HCT116 (cell line): ENCODE measurements at regions not wholly inside any gene's neighbourhood (a gene's known extent, or its start where the extent isn't known, plus 50 kb on each side); places are given as distances from the start of the nearest gene placed in this dataset.

ENCODE experiments used
- ATAC-seq: fragments of 200-7000 bp; cut with Tn5 transposase; 2 replicates; pipeline ENCODE4 v1.9.1; 2020; ENCODE audit warnings: mild to moderate bottlenecking, moderate library complexity
- BruUV-seq: library from RNA; stranded (reverse); fragments of 400-500 nt; replicated peaks from 2 replicates; lab custom pipeline; 2021; lab: Mats Ljungman, UMichigan
- CTCF ChIA-PET: fragments of 300-600 bp; sonication (Branson Sonifier 250); formaldehyde crosslinking; loops from one replicate; lab custom pipeline; 2021; ENCODE audit warnings: antibody characterized with exemption; lab: Charles Lee
- POLR2A ChIA-PET: fragments of 300-600, 350-600 bp; sonication (Branson Sonifier 250); formaldehyde crosslinking; loops from one replicate; lab custom pipeline; 2021; ENCODE audit warnings: antibody characterized with exemption; lab: Charles Lee
- RAD21 ChIA-PET, 2 experiments: fragments of 300-600 bp; sonication (Branson Sonifier 250); formaldehyde crosslinking; loops; one replicate each; lab custom pipeline; 2023; ENCODE audit warnings: low total read pairs in 2 of 2; ENCODE audit not compliant: uncharacterized antibody in 2 of 2, unreplicated experiment in 2 of 2, low non-redundant PET in 1 of 2; lab: Charles Lee
- DNase-seq: peaks from one replicate; pipeline ENCODE4 v3.0.0-alpha.2; 2010; ENCODE audit warnings: low read depth, low spot score
- H2AFZ ChIP-seq: fragments of 200-600 bp; shearing (Covaris generic), sonication (generic); 2 replicates; pipeline ENCODE4 v1.6.1; 2017; ENCODE audit warnings: low read depth, mixed run types, mixed read lengths, antibody characterized with exemption, low read length; ENCODE audit not compliant: poor library complexity, severe bottlenecking
- H3K27ac ChIP-seq: 2 replicates; pipeline ENCODE4 v1.5.1; 2012; ENCODE audit warnings: low read depth, low read length
- H3K27me3 ChIP-seq: fragments of 200-600 bp; sonication (generic); 2 replicates; pipeline ENCODE4 v1.6.1; 2016; ENCODE audit warnings: mixed run types, low read length, mixed read lengths; ENCODE audit not compliant: insufficient read depth
- H3K36me3 ChIP-seq, 2 experiments: fragments of 200-500 bp in 1 of 2; fragments of 200-600 bp in 1 of 2; sonication (Bioruptor generic) in 1 of 2; sonication (generic) in 1 of 2; 2 replicates each; pipeline versions ENCODE4 v1.5.1 to v1.6.1; 2014 to 2016; ENCODE audit warnings: low read length in 2 of 2, inconsistent platforms in 1 of 2, mixed read lengths in 1 of 2, mixed run types in 1 of 2; ENCODE audit not compliant: insufficient read depth in 2 of 2, control insufficient read depth in 1 of 2
- H3K4me1 ChIP-seq, 2 experiments: fragments of 200-600 bp in 1 of 2; sonication (generic) in 1 of 2; 2 replicates each; pipeline versions ENCODE4 v1.5.1 to v1.6.1; 2012 to 2017; ENCODE audit warnings: low read length in 2 of 2, inconsistent platforms in 1 of 2, mild to moderate bottlenecking in 1 of 2, mixed read lengths in 1 of 2, mixed run types in 1 of 2, moderate library complexity in 1 of 2; ENCODE audit not compliant: insufficient read depth in 2 of 2, control insufficient read depth in 1 of 2
- H3K4me2 ChIP-seq: fragments of 200-600 bp; sonication (generic); 2 replicates; pipeline ENCODE4 v1.6.1; 2017; ENCODE audit warnings: mixed run types, low read length, mixed read lengths
- H3K4me3 ChIP-seq, 2 experiments: fragments of 200-600 bp in 1 of 2; sonication (generic) in 1 of 2; replicated peaks in 1 of 2; 2 replicates each; pipeline ENCODE4 v1.5.1; 2011 to 2016; ENCODE audit warnings: low read length in 2 of 2, control low read depth in 1 of 2, low read depth in 1 of 2, mild to moderate bottlenecking in 1 of 2, mixed read lengths in 1 of 2, mixed run types in 1 of 2
- H3K79me2 ChIP-seq: fragments of 200-600 bp; sonication (generic); 2 replicates; pipeline ENCODE4 v1.6.1; 2017; ENCODE audit warnings: mild to moderate bottlenecking, mixed run types, low read length, moderate library complexity, mixed read lengths; ENCODE audit not compliant: insufficient read depth
- H3K9ac ChIP-seq: fragments of 200-600 bp; sonication (generic); 2 replicates; pipeline ENCODE4 v1.6.1; 2016; ENCODE audit warnings: low read length, mixed read lengths
- H3K9me2 ChIP-seq: fragments of 200-600 bp; sonication (generic), shearing (Covaris generic); 2 replicates; pipeline ENCODE4 v1.6.1; 2017; ENCODE audit warnings: mixed run types, mild to moderate bottlenecking, moderate library complexity; ENCODE audit not compliant: insufficient read depth
- H3K9me3 ChIP-seq, 2 experiments: fragments of 200-500 bp in 1 of 2; fragments of 200-600 bp in 1 of 2; sonication (Bioruptor generic) in 1 of 2; sonication (generic) in 1 of 2; 2 replicates each; pipeline ENCODE4 v1.6.1; 2014 to 2017; ENCODE audit warnings: low read length in 2 of 2, mixed read lengths in 2 of 2, inconsistent platforms in 1 of 2, low read depth in 1 of 2, mild to moderate bottlenecking in 1 of 2, mixed run types in 1 of 2, moderate library complexity in 1 of 2; ENCODE audit not compliant: control insufficient read depth in 1 of 2, insufficient read depth in 1 of 2
- H4K20me1 ChIP-seq: fragments of 200-600 bp; sonication (generic), shearing (Covaris generic); 2 replicates; pipeline ENCODE4 v1.6.1; 2017; ENCODE audit warnings: mixed run types, mild to moderate bottlenecking, moderate library complexity; ENCODE audit not compliant: insufficient read depth
- CBX3 ChIP-seq: IDR thresholded peaks from 2 replicates; pipeline ENCODE4 v1.6.1; 2012; ENCODE audit warnings: low read depth
- CEBPB ChIP-seq: IDR thresholded peaks from 2 replicates; pipeline ENCODE4 v1.6.1; 2012; ENCODE audit warnings: low read depth
- EGR1 ChIP-seq: IDR thresholded peaks from 2 replicates; pipeline ENCODE4 v1.6.1; 2012; ENCODE audit warnings: low read depth
- ELF1 ChIP-seq: IDR thresholded peaks from 2 replicates; pipeline ENCODE4 v1.6.1; 2012; ENCODE audit warnings: low read depth, borderline replicate concordance
- EZH2 ChIP-seq: fragments of 200-600 bp; sonication (generic); IDR thresholded peaks from 2 replicates; pipeline ENCODE4 v1.6.1; 2017; ENCODE audit warnings: antibody characterized with exemption, mixed run types
- EZH2phosphoT487 ChIP-seq: fragments of 200-600 bp; IDR thresholded peaks from 2 replicates; pipeline ENCODE4 v1.6.1; 2018; ENCODE audit warnings: antibody characterized with exemption, borderline replicate concordance
- FOSL1 ChIP-seq: IDR thresholded peaks from 2 replicates; pipeline ENCODE4 v1.6.1; 2012; ENCODE audit warnings: low read depth
- JUND ChIP-seq: IDR thresholded peaks from 2 replicates; pipeline ENCODE4 v1.6.1; 2012
- POLR2A ChIP-seq: IDR thresholded peaks from 2 replicates; pipeline ENCODE4 v1.7.0; 2011; ENCODE audit warnings: borderline replicate concordance; ENCODE audit not compliant: insufficient read depth, insufficient read length; ENCODE audit errors: extremely low read depth
- POLR2AphosphoS5 ChIP-seq: IDR thresholded peaks from 2 replicates; pipeline ENCODE4 v1.6.1; 2011; ENCODE audit warnings: mild to moderate bottlenecking, low read depth, low read length, moderate library complexity
- SIN3A ChIP-seq: IDR thresholded peaks from 2 replicates; pipeline ENCODE4 v1.6.1; 2012; ENCODE audit warnings: low read depth
- SRF ChIP-seq: IDR thresholded peaks from 2 replicates; pipeline ENCODE4 v1.6.1; 2012; ENCODE audit warnings: low read depth
- TCF7L2 ChIP-seq: IDR thresholded peaks from 2 replicates; pipeline ENCODE4 v1.7.0; 2011; ENCODE audit warnings: borderline replicate concordance, inconsistent platforms; ENCODE audit not compliant: insufficient read depth, insufficient read length; ENCODE audit errors: extremely low read depth
- YY1 ChIP-seq: IDR thresholded peaks from 2 replicates; pipeline ENCODE4 v1.6.1; 2011; ENCODE audit warnings: low read length, low read depth, moderate library complexity, mild to moderate bottlenecking; ENCODE audit not compliant: insufficient replicate concordance; ENCODE audit errors: extremely low read depth
- ZFX ChIP-seq: fragments of 450-650 bp; IDR thresholded peaks from 2 replicates; pipeline ENCODE4 v1.6.1; 2017
- ZNF274 ChIP-seq: fragments of 200-500 bp; sonication (Bioruptor generic); IDR thresholded peaks from 2 replicates; pipeline ENCODE4 v1.6.1; 2014; ENCODE audit warnings: mild to moderate bottlenecking, low read depth, low read length, inconsistent platforms
- intact Hi-C: fragments of 100-400 bp; cut with micrococcal nuclease; formaldehyde crosslinking; loops from 2 replicates; pipeline ENCODE4 v1.10.0; 2022
- TF ChIP-seq, protein P1 (sequence below): IDR thresholded peaks from 2 replicates; pipeline ENCODE4 v1.6.1; 2012; ENCODE audit warnings: low read depth
- TF ChIP-seq, protein P2 (sequence below): IDR thresholded peaks from 2 replicates; pipeline ENCODE4 v1.6.1; 2012
- TF ChIP-seq, protein P3 (sequence below): IDR thresholded peaks from 2 replicates; pipeline ENCODE4 v1.6.1; 2012
- TF ChIP-seq, protein P4 (sequence below), 3 experiments: fragments of 200-600 bp in 1 of 3; sonication (generic) in 1 of 3; IDR thresholded peaks in 2 of 3; conservative IDR thresholded peaks in 1 of 3; 2 replicates each; pipeline ENCODE4 v1.5.1; 2012 to 2017; ENCODE audit warnings: low read depth in 2 of 3, low read length in 2 of 3, antibody characterized with exemption in 1 of 3, borderline replicate concordance in 1 of 3, control low read depth in 1 of 3, mild to moderate bottlenecking in 1 of 3, mixed read lengths in 1 of 3, mixed run types in 1 of 3, moderate library complexity in 1 of 3; ENCODE audit not compliant: insufficient read depth in 1 of 3

DNA sequence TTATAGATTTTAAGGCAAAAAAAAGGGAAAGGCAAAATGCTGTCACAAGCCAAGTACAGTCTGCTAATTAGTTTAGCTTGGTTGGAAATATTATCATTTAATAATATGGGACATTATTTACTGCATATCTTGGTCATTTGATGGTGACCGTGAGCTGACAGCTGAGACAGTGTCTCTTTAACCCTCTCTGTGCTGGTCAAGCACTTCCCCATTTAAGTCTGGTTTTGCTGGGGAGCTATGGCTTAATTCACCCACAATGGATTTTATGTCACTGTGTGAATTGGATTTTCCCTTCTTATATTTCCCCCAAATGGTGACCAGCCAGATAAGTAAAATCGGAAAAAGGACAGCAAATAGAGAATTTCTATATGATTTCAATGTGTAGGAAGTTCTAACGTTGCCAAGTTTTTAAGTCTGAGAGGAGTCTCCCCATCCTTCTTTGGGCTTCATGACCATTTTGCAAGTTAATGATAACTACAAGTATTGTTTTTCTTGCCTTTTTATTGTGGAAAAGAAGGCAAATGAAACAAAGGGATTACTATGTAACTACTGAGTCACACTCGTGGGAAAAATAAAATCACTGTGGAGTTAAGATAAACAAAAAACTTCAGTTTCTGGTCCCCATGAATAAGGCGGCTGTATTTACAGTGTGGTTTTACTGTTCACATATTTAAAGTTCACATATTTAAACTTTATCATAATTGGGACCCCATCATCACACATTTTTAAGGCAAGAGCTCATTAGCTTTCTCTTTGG is 373.5 kb downstream of the NR2F2 start:
- H3K9ac ChIP-seq, result no peak overlapping the region
- no peaks in the 10 kb centered on the region for H3K9me3 ChIP-seq
- ChIA-PET CTCF (no interaction called here), POLR2A (no interaction called here), RAD21 (no interaction called here)
- peaks cover 51% of the 10 kb centered on the region for H3K27me3 ChIP-seq
- no peak for TF ChIP-seq ZNF274
- no peak for TF ChIP-seq POLR2AphosphoS5
- TF ChIP-seq ELF1, result no peak
- TF ChIP-seq EGR1, result no peak
- no peak for TF ChIP-seq TCF7L2
- TF ChIP-seq, protein P1, sequence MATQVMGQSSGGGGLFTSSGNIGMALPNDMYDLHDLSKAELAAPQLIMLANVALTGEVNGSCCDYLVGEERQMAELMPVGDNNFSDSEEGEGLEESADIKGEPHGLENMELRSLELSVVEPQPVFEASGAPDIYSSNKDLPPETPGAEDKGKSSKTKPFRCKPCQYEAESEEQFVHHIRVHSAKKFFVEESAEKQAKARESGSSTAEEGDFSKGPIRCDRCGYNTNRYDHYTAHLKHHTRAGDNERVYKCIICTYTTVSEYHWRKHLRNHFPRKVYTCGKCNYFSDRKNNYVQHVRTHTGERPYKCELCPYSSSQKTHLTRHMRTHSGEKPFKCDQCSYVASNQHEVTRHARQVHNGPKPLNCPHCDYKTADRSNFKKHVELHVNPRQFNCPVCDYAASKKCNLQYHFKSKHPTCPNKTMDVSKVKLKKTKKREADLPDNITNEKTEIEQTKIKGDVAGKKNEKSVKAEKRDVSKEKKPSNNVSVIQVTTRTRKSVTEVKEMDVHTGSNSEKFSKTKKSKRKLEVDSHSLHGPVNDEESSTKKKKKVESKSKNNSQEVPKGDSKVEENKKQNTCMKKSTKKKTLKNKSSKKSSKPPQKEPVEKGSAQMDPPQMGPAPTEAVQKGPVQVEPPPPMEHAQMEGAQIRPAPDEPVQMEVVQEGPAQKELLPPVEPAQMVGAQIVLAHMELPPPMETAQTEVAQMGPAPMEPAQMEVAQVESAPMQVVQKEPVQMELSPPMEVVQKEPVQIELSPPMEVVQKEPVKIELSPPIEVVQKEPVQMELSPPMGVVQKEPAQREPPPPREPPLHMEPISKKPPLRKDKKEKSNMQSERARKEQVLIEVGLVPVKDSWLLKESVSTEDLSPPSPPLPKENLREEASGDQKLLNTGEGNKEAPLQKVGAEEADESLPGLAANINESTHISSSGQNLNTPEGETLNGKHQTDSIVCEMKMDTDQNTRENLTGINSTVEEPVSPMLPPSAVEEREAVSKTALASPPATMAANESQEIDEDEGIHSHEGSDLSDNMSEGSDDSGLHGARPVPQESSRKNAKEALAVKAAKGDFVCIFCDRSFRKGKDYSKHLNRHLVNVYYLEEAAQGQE, result no peak
- TF ChIP-seq CEBPB, result no peak
- TF ChIP-seq FOSL1, result no peak
- TF ChIP-seq SRF, result no peak
- TF ChIP-seq CBX3, result no peak
- TF ChIP-seq POLR2A, result no peak
- TF ChIP-seq, protein P2, sequence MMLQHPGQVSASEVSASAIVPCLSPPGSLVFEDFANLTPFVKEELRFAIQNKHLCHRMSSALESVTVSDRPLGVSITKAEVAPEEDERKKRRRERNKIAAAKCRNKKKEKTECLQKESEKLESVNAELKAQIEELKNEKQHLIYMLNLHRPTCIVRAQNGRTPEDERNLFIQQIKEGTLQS, result no peak
- TF ChIP-seq ZFX, result no peak
- TF ChIP-seq EZH2phosphoT487, result no peak
- no peak for TF ChIP-seq EZH2
- TF ChIP-seq SIN3A, result no peak
- TF ChIP-seq YY1, result no peak
- TF ChIP-seq, protein P3, sequence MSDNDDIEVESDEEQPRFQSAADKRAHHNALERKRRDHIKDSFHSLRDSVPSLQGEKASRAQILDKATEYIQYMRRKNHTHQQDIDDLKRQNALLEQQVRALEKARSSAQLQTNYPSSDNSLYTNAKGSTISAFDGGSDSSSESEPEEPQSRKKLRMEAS, result no peak
- TF ChIP-seq JUND, result no peak
- TF ChIP-seq, protein P4, sequence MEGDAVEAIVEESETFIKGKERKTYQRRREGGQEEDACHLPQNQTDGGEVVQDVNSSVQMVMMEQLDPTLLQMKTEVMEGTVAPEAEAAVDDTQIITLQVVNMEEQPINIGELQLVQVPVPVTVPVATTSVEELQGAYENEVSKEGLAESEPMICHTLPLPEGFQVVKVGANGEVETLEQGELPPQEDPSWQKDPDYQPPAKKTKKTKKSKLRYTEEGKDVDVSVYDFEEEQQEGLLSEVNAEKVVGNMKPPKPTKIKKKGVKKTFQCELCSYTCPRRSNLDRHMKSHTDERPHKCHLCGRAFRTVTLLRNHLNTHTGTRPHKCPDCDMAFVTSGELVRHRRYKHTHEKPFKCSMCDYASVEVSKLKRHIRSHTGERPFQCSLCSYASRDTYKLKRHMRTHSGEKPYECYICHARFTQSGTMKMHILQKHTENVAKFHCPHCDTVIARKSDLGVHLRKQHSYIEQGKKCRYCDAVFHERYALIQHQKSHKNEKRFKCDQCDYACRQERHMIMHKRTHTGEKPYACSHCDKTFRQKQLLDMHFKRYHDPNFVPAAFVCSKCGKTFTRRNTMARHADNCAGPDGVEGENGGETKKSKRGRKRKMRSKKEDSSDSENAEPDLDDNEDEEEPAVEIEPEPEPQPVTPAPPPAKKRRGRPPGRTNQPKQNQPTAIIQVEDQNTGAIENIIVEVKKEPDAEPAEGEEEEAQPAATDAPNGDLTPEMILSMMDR (IDR thresholded peaks at IDR 0.05 in 2 of 3, conservative IDR thresholded peaks at IDR 0.05 in 1 of 3; ENCODE audit: borderline replicate concordance in 1 of 3, insufficient read depth in 1 of 3, low read depth in 2 of 3, low read length in 2 of 3), result no peak
- no peaks in the 10 kb centered on the region for H3K9me2 ChIP-seq
- intact Hi-C loops, result no loop called here
- no peak overlapping the region for H3K27ac ChIP-seq
- ATAC-seq (no peak), DNase-seq (no peak)
- no peak overlapping the region for H2AFZ ChIP-seq
- no peaks in the 10 kb centered on the region for H4K20me1 ChIP-seq
- no peak overlapping the region for H3K4me3 ChIP-seq
- no TSS peak for BruUV-seq
- no peaks in the 10 kb centered on the region for H3K4me1 ChIP-seq
- no peaks in the 10 kb centered on the region for H3K36me3 ChIP-seq
- no peaks in the 10 kb centered on the region for H3K79me2 ChIP-seq
- H3K4me2 ChIP-seq, result no peak overlapping the region
